ENCODE measurements at regions not wholly inside any gene's neighbourhood (a gene's known extent, or its start where the extent isn't known, plus 50 kb on each side); places are given as distances from the start of the nearest gene placed in this dataset.

GRCh38 chr5:74459984-74460383, 180.5 kb downstream of the ENC1 start:
- DNase-seq (ENCODE audit: low spot score): no peak
- TF ChIP-seq, protein P1, sequence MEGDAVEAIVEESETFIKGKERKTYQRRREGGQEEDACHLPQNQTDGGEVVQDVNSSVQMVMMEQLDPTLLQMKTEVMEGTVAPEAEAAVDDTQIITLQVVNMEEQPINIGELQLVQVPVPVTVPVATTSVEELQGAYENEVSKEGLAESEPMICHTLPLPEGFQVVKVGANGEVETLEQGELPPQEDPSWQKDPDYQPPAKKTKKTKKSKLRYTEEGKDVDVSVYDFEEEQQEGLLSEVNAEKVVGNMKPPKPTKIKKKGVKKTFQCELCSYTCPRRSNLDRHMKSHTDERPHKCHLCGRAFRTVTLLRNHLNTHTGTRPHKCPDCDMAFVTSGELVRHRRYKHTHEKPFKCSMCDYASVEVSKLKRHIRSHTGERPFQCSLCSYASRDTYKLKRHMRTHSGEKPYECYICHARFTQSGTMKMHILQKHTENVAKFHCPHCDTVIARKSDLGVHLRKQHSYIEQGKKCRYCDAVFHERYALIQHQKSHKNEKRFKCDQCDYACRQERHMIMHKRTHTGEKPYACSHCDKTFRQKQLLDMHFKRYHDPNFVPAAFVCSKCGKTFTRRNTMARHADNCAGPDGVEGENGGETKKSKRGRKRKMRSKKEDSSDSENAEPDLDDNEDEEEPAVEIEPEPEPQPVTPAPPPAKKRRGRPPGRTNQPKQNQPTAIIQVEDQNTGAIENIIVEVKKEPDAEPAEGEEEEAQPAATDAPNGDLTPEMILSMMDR (IDR thresholded peaks at IDR 0.05; ENCODE audit: extremely low read depth, missing control alignments): no peak

DNA sequence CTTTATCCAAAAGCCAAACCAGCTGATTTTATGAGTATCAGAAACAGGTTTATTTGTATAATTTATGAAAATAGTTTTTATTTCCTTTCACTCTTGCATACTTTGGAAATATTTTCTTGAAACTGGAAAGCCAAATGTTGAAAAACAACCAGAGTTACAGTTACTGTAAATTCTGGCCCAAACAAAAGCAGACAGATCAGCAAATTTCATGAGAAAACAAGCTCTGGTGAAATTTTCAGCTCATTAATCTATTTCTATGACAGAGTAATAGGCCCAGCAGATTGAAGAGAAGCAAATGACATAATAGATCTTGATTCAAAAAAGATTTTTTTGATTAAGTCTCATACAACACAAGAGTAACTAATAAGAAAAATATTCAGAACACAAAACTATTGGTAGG, 182.7 kb downstream of the ENC1 start:
- no peak for DNase-seq (ENCODE audit: low spot score)
- TF ChIP-seq, protein P1 (IDR thresholded peaks at IDR 0.05; ENCODE audit: extremely low read depth, missing control alignments): no peak

DNA sequence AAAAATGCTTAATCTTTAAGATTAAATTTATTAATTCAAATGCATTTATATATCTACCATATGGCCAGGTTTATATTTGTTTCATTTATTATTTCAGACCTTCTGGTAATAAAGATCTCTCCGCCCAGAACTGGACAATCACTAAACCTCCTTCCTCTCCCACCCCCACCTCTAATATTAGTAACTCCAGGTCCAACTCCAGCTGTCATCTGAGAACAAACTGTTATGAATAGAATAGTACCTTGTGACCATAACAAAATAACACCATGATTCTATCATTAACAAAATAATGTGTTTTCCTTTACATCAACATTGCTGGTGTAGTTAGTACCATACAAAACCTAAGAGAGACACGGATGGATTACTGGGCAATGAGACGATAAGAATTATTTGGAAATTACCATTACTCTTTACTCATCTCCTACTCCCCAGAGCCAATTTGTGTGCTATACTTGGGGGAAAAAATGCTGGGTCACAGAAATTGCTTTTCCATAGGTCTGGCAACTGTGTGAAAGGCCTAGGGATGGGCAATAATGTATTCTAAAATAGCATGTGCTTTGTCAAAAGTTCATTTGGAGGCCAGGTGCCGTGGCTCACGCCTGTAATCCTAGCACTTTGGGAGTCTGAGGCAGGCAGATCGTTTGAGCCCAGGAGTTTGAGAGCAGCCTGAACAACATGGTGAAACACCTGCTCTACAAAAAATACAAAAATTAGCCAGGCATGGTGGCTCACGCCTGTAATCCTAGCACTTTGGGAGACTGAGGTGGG, 186.1 kb downstream of the ENC1 start:
- DNase-seq (ENCODE audit: low spot score): no peak
- TF ChIP-seq, protein P1 (IDR thresholded peaks at IDR 0.05; ENCODE audit: extremely low read depth, missing control alignments): no peak

DNA sequence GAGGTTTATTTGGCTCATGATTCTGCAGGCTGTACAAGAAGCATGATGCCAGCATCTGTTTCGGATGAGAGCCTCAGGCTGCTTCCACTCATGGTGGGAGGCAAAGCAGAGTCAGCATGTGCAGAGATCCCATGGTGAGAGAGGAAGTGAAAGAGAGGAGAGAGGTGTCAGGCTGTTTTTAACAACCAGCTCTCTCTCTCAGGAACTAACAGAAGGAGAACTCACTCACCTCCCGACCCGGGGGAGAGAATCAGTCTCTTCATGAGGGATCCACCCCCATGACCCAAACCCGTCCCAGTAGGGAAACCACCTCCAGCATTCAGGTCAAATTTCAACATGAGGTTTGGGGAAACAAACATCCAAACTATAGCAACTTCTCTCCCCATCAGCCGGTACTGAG, 187.7 kb downstream of the ENC1 start:
- TF ChIP-seq, protein P1 (IDR thresholded peaks at IDR 0.05; ENCODE audit: extremely low read depth, missing control alignments): no peak
- DNase-seq (ENCODE audit: low spot score): no peak

- TF ChIP-seq, protein P1 (IDR thresholded peaks at IDR 0.05; ENCODE audit: extremely low read depth, missing control alignments): no peak
- DNase-seq (ENCODE audit: low spot score): no peak
Observed at GRCh38 chr5:74450095-74450494, 190.4 kb downstream of the ENC1 start.

DNA sequence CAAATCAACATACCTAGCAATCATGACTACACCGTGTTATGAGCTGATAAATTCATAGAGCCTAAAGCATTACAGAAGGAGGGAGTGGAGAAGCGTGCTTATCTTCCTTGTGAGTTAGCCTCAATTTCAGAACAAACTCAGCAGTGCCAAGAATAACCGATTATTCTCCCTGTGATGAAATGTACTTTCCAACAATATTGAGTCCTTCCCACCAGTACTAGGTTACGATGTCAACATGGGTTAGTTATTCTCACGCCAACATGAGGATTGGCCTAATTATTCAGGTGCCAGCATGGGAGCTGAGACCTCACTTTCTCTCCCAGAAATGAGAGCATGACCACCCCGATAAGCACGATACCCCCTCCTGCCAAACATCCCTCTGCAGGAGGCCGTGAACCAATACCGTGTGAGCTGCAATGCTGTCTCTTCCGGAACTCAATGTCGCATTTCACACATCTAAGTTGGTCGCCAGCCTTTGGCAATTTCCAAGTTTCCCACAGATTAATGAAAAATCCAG, 193.7 kb downstream of the ENC1 start:
- TF ChIP-seq, protein P1 (IDR thresholded peaks at IDR 0.05; ENCODE audit: extremely low read depth, missing control alignments): no peak
- DNase-seq (ENCODE audit: low spot score): no peak

GRCh38 chr5:74442466-74442865, 198.1 kb downstream of the ENC1 start:
- DNase-seq (ENCODE audit: low spot score): no peak
- TF ChIP-seq, protein P1 (IDR thresholded peaks at IDR 0.05; ENCODE audit: extremely low read depth, missing control alignments): no peak

All from GM20000 (cell line).